ENCODE measurements at regions not wholly inside any gene's neighbourhood (a gene's known extent, or its start where the extent isn't known, plus 50 kb on each side); places are given as distances from the start of the nearest gene placed in this dataset.
A peak's percentile ranks its signal among the peaks of the same experiment; 100 is the strongest.

GRCh38 chr1:72650843-72651435 is 368.6 kb upstream of the NEGR1 start:
- DNase-seq (ENCODE audit: low spot score), result no peak

GRCh38 chr1:72649991-72650390 is 367.7 kb upstream of the NEGR1 start:
- DNase-seq (ENCODE audit: low spot score), result peak; percentile 15

- DNase-seq (ENCODE audit: low spot score), result no peak
These were observed 367.0 kb upstream of the NEGR1 start for GRCh38 chr1:72649211-72649888.

- DNase-seq (ENCODE audit: low spot score), result no peak
These were observed 366.1 kb upstream of the NEGR1 start for GRCh38 chr1:72648465-72648864.

GRCh38 chr1:72643142-72643541 is 360.8 kb upstream of the NEGR1 start:
- no peak for DNase-seq (ENCODE audit: low spot score)

- no peak for DNase-seq (ENCODE audit: low spot score)
These were observed 355.3 kb upstream of the NEGR1 start for GRCh38 chr1:72637593-72637992.

DNA sequence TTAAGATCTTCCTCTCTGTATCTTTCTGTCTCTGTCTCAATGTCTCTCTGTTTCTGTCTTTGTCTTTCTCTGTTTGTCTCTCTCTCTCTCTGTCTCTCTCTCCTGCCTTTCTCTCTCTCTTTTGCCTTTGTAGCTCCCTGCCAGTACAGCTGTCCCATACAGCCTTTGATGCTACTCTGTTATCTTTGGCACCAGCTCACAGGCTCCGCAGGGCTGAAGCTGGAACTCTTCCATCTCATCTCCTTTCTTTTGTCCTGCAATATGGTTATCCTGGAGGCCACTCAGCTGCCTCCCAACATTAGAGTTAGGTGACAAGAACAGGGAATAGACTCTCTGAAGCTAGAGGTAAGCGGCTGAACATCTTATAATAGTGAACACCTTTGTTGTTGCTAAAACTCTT is 354.3 kb upstream of the NEGR1 start:
- no peak for DNase-seq (ENCODE audit: low spot score)

GRCh38 chr1:72635719-72636118 is 353.4 kb upstream of the NEGR1 start:
- no peak for DNase-seq (ENCODE audit: low spot score)

- DNase-seq (ENCODE audit: low spot score), result no peak
These were observed 352.6 kb upstream of the NEGR1 start for GRCh38 chr1:72634946-72635345.

DNA sequence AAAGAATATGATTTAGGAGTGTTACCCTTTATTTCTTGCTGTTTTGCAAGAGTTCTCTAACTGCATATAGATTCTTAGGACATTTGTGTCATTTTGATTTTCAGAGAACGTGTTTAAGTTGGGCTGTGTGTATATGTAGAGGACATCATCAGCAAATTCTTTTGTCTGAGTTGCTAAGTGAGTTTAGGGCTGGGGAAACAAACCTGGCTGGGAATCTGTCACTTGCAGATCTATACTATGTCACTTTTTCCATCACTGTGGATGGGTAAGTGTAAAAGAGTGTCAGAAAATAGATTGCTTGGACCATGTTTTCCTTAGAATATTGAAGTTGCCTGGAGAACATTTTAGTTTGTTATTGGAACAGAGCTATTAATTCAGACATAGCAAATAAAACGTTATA is 349.1 kb upstream of the NEGR1 start:
- no peak for DNase-seq (ENCODE audit: low spot score)

DNA sequence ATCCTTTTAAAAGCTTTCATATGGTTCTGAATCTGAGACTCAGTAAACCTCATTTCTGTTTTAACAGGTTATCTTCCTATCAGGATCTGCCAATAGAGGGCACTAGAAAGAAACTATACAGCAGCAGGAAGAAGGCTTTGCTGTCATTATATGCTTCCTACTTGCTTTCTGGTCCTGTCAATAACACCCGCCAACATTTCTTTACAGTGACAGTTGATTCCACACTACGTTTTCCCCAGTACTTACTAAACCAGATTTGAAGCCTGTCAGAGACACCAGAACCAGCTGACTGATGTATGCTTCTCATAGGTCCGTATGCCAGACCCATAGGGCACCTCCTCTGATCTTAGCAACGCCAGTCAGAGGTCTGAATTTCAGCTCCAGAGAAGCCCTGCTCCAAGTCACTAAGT is 341.0 kb upstream of the NEGR1 start:
- peak; percentile 65 for DNase-seq (ENCODE audit: low spot score)

- peak; percentile 20 for DNase-seq (ENCODE audit: low spot score)
These were observed 338.1 kb upstream of the NEGR1 start for GRCh38 chr1:72620453-72620852.

GRCh38 chr1:72606216-72606810 is 324.0 kb upstream of the NEGR1 start:
- DNase-seq (ENCODE audit: low spot score), result no peak

GRCh38 chr1:72601035-72601674 is 318.8 kb upstream of the NEGR1 start:
- no peak for DNase-seq (ENCODE audit: low spot score)

- DNase-seq (ENCODE audit: low spot score), result no peak
These were observed 303.8 kb upstream of the NEGR1 start for GRCh38 chr1:72586023-72586685.

GRCh38 chr1:72579629-72580028 is 297.3 kb upstream of the NEGR1 start:
- DNase-seq (ENCODE audit: low spot score), result no peak

DNA sequence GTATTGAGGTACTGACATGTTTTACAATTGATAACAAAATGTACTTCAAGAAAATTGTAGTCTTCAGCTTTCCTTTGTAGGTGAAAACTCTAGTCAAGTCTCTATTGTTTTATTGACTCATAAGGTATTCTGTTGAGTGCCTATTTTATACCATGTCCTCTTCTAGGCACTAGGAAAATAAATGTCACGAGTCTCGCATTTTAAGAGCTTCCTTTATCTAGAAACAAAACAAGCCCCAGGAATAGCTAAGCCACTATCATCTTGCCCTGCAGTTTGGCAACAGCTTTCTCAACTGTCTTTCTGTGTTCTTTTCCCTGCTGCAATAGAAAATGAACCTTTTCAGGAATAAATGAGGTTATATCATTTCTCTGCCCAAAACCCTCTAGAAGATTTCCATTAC is 288.5 kb upstream of the NEGR1 start:
- DNase-seq (ENCODE audit: low spot score), result no peak

DNA sequence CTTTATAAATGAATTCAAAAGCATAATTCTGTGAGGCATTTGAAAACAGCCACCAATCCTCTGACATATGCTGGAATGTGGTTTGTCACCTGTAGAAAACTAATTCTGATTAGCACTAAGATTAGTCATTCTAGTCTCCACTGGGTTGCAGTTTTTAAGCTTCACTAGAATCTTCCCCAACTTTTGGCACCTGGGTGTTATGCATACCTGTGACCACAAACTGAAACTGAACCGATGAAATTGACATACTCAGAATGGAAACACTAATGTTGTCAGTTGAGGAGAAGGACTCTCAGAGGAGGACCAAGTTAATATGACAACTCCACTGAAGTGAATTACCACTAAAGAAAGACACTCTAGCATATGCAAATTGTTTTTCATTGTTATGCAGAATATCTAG is 285.8 kb upstream of the NEGR1 start:
- DNase-seq (ENCODE audit: low spot score), result no peak

GRCh38 chr1:72567521-72567920 is 285.2 kb upstream of the NEGR1 start:
- DNase-seq (ENCODE audit: low spot score), result peak; percentile 78

DNA sequence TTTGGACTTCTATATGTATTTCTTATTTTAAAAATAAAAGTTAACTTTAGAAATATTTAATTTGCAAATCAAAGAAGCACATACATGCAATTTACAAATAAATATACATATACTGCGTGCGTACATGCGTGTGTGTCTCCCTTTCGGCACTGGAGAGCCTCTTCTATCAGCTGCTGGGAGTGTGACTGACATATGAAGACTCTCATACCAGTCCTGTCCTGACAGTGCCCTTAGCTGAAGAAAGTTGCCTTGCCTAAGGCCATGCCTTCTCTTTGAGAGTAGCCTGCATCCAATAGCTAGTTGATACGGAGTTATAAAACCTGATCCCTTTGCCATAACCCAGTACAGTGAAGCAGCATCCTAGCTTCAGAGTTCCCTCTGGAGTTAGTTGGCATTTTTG is 282.4 kb upstream of the NEGR1 start:
- DNase-seq (ENCODE audit: low spot score), result no peak

GRCh38 chr1:72557446-72558049 is 275.2 kb upstream of the NEGR1 start:
- peak; percentile 13 for DNase-seq (ENCODE audit: low spot score)

DNA sequence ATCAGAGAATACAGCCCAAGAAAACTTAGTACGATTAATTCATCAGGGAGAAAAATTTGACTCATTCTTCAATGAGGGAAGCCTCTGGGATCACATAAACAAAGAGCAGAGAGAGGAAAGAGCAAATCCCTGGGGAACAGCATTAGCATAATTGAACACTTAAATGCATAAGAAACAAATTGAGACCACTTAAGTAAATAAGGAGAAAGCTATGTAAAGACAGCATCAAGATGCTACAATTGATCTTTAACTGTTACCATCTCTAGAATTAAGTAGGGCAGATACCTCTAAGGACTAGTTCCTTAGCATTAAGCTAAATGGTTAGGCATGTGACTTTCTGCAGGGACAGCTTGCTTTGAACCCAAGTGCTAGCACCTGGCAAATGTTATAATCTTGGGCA is 265.1 kb upstream of the NEGR1 start:
- no peak for DNase-seq (ENCODE audit: low spot score)
